ENCODE measurements at regions not wholly inside any gene's neighbourhood (a gene's known extent, or its start where the extent isn't known, plus 50 kb on each side); places are given as distances from the start of the nearest gene placed in this dataset.

- Histone ChIP-seq H3K4ac (ENCODE audit: low read depth, low read length) (no peak overlapping the region), H2BK5ac (ENCODE audit: insufficient read length, low read length) (no peak overlapping the region), H3K9ac (ENCODE audit: extremely low read depth, insufficient read length, low read length) (no peak overlapping the region), H3K4me1 (ENCODE audit: insufficient read depth, low read length) (no peaks in the 10 kb centered on the region), H4K8ac (replicated peaks; ENCODE audit: insufficient read length, low read depth, low read length) (no peak overlapping the region), H3K27ac (ENCODE audit: insufficient read length, low read depth, low read length) (no peak overlapping the region), H2BK120ac (ENCODE audit: low read depth, low read length, poor library complexity, severe bottlenecking) (no peak overlapping the region), H3K4me2 (ENCODE audit: insufficient read depth, insufficient read length, low read length) (no peak overlapping the region), H2BK15ac (ENCODE audit: low read depth, low read length) (no peak overlapping the region), H3K14ac (ENCODE audit: insufficient read depth, low read length) (no peak overlapping the region), H4K91ac (ENCODE audit: insufficient read length, low read depth, low read length) (no peak overlapping the region), H2AK5ac (ENCODE audit: insufficient read length, low read length) (no peak overlapping the region), H3K23me2 (ENCODE audit: insufficient read length, low read depth, low read length, poor library complexity, severe bottlenecking) (no peaks in the 10 kb centered on the region), H2BK20ac (ENCODE audit: low read depth, low read length, poor library complexity, severe bottlenecking) (no peak overlapping the region), H3K79me1 (ENCODE audit: insufficient read depth, low read depth, low read length, poor library complexity, severe bottlenecking) (no peaks in the 10 kb centered on the region), H4K5ac (ENCODE audit: insufficient read length, low read depth, low read length) (no peak overlapping the region), H3K79me2 (ENCODE audit: insufficient read depth, low read length) (no peaks in the 10 kb centered on the region), H4K20me1 (ENCODE audit: control insufficient read depth, insufficient read depth, insufficient read length) (no peaks in the 10 kb centered on the region), H2BK12ac (ENCODE audit: insufficient read length, low read depth, low read length) (no peak overlapping the region), H3T11ph (ENCODE audit: low read length) (no peak overlapping the region), H3K27me3 (ENCODE audit: insufficient read depth, low read length) (no peaks in the 10 kb centered on the region), H3K23ac (ENCODE audit: insufficient read length, low read depth, low read length) (no peak overlapping the region), H3K56ac (ENCODE audit: insufficient read length, low read depth, low read length) (no peak overlapping the region), H2AFZ (ENCODE audit: low read length) (no peak overlapping the region), H3K18ac (ENCODE audit: insufficient read length, low read depth, low read length) (no peak overlapping the region), H3K9me3 (ENCODE audit: control insufficient read depth, low read depth, low read length) (no peaks in the 10 kb centered on the region)
- DNase-seq: no peak
- H3K27me3 Mint-ChIP-seq (ENCODE audit: low read depth): no peaks in the 10 kb centered on the region
- no peaks in the 10 kb centered on the region for H3K4me1 Mint-ChIP-seq
- no CpG with 5 or more reads among the region's 5 CpGs for WGBS (ENCODE audit: extremely low coverage, insufficient read length, low lambda C conversion rate)
- H3K27ac Mint-ChIP-seq: no peak overlapping the region
- H3K36me3 Mint-ChIP-seq (ENCODE audit: insufficient read depth in 1 of 3, low read depth in 3 of 3): peaks cover 0 to 2% (median 0%) of the 10 kb centered on the region in 3 experiments; a peak in 2 of 7 replicates
- peaks cover 46 to 50% of the 10 kb centered on the region in 2 experiments for H3K9me3 Mint-ChIP-seq
- no peak for TF ChIP-seq CTCF (conservative IDR thresholded peaks at IDR 0.05)
- H3K4me3 Mint-ChIP-seq: no peak overlapping the region
These were observed 163.1 kb upstream of the SLITRK2 start for GRCh38 chrX:145654486-145654885.
